GM15510 (cell line): ENCODE measurements at regions not wholly inside any gene's neighbourhood (a gene's known extent, or its start where the extent isn't known, plus 50 kb on each side); places are given as distances from the start of the nearest gene placed in this dataset.

Experiments
- POLR2A ChIP-seq: IDR thresholded peaks from 3 replicates; pipeline ENCODE4 v1.6.1; 2011; ENCODE audit warnings: borderline replicate concordance; ENCODE audit not compliant: insufficient read length; ENCODE audit errors: extremely low read depth

DNA sequence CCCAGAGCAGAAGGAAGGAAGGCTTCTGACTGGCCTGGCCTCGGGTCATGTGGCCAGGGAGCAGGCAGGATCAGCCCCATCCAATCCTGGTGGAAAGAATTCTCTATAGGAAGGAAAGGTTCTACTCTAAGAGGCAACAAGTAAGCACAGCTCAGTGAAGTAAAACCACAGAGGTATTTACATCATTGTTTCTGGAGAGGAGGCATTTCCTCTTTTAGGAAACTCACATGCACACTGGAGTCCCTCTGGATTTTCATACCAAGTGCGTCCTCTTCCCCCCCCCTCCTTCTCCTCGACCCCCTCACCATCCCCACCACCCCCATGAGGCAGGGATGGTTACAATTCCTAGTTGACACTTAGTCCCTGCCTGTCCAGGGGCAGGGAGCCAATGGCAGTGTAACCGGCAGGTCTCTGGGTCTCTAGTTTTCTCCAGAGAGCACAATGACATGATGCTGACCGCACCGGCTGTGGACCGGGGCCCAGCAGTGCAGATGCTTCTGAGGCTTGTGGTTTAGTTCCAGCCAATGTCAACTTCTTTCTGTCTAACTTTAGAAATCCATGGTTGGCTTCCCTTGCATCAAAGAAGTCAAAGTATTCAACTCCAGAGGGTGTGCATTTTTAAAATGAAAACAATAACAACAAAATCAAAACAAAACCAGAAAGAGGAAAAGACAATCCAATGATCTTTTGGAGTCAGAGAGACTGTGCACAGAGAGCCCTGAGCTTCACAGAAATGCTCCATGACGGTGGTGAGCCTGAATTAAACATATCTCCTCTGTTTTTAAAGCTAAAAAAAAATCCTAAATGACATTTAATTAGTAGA, 230.3 kb upstream of the TLE3 start:
- no peak for TF ChIP-seq POLR2A

DNA sequence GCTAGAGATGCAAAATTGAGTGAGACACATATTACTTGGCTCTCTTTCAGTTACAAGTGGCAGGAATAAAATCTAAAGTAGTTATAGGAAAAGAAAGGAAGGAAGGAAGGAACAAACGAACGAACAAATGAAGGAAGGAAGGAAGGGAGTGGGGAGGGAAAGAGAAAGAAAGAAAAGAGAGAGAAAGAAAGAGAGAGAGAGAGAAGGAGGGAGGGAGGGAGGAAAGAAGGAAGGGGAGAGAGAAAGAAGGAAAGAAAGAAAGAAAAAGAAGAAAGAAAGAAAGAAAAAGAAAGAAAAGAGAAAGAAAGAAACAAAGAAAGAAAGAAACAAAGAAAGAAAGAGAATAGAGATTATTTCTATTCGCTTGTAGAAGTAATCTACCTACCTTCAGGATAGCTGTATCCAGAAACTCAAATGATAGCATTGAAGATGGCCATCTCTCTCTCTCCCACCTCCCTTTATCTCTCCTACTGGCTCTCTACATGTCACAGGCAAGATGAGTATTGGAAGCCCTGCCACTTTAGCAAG, 229.7 kb upstream of the TLE3 start:
- TF ChIP-seq POLR2A, result no peak

DNA sequence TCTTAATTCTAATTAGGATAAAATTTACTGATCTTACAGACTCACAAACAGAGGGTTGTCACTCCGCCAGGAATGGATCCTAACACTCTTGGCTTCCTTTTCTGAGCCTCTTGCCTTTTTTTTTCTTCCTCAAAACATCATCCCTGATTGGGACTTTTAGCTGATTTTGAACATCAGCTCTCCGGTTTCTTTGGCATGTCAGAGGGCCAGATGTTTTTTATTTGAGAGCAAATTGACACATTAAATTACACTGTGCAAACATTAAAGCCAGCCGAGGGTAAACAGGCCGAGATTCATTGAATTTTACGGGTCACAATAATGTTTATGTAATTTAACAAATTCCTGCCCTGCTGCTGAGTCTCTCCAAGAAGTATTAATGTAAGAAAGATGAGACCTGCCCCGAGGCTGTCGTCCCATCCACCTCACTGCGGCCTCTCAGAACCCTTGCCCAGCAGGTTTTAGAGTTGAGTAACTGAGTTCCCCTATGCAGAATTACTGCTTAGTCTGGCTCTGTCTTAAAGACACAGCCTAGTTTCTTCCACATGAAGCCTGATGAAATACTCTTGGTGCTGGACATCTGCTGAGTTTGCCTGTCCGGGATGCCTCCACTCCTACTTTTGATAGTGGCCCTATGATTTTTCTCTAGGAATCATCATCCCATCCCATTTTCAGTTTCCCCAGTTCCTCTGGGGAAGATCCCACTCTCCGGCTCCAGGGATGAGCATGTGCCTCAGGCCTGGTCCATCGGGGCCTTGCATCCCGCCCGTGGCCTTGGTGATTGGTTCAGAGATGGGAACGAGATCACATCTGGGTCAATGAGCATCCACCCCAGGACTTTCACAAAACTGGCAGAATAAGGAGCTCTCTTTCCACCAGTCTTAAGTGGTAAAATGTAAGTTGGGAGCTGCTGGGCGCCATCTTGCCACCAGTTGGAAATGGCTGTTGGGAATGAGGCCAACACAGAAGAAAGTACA, 226.6 kb upstream of the TLE3 start:
- TF ChIP-seq POLR2A, result no peak

DNA sequence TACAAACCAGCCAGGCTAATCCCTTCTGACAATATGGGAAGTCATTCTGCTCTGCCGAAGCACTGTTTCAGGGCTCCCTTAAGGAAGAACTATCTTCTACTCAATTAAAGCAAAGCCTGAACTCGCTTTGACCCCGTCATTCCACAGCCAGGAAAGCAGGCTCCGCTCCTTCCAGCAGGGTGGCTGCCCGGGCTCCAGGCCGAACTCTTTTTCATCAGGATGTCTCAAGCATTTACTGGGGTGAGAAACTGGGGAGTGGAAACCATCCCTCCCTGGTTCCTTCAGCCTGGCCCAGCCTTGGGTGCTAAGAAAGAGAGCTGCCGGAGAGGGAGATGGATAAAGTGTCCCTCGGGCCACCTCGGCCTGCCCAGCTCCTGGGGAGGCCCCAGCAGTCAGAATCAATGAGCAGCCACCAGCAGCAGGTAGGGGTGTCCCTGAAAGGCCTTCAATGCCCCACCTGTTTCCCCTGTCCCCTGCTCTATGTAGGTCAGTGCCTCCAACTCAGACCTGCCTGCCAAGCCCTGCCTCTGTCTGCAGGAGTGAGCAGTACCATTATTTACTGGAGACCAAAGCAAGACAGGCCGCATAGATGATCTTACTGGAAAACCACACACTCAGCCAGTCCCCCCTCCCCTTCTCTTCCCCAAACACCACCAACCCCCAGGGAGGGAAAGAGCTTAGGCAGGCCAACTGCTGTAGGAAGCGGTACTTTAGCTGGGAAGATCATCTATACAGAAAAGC, 225.6 kb upstream of the TLE3 start:
- TF ChIP-seq POLR2A, result no peak

DNA sequence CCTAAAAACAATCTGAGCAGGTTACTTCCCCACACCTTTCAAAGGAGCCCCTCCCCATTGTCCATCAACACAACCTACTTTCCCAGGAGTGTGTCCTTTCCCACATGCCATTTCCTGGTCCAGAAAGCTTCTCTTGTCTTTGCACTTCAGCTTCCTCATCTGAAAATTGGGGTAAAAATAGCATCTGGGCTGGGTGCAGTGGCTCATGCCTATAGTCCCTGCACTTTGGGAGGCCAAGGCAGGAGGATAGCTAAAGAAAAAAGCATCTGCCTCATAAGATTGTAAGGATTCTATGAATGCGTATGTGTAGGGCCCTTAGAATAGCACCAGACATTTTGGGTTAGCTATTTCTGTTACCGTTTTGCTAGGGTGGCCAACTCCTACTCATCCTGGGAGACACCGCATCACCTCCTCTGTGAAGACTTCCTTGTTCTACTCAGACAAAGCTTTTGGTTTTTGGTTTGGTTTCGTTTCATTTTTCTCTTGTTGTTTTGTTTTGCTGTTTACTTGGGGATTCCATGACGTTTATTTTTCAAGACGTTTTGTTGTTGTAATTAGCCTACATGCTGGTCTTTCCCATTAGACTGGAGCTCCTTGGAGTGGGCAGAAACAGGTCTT, 224.4 kb upstream of the TLE3 start:
- TF ChIP-seq POLR2A, result no peak

DNA sequence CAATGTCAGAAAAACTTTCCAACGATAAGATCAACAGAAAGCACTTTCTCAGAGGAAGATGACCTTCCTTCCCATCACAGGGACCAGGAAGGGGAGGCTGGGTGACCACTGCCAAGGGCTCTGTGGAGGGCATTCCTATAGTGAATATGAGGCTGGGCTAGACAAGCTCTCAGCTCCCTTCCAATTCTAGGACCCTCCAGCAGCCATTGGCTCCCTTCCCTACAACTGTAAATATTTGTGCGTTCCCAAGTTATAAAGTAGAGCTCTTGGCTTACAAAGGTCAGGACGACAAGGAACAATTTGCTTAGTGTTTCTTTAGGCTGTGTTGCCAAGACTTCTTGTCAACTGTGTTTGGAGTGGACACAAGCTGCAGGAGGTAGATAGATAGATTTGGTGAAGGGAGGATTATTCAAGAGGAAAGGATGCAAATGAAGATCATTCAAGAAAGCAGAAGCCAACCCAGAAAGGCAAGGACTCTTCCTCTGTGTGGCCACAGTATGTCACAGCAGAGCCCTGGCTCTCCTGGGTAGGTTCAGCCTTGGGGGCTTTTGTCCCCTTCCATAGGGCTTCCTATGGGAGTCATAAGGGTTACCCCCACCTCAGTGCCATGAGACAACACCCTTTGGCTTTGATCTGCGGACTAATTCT, 223.6 kb upstream of the TLE3 start:
- TF ChIP-seq POLR2A, result no peak

DNA sequence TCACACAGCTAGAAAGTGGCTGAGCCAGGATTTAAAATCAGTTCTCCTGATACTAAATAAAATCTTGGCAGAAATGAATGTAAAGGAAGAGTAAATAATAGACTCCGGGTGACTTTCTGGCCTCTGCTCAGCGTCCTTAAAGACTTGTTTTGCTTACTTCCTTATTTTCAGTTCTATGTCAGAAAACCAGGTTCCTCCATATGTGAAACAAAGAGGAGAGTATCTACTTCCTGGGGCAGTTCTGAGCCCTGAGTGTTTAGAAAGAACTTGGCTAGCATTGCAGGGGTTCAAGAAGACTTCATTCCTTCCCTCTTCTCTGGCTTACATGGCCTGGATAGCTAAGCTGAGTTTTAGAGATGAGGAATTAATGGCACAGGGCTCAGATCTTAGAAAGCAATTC, 222.8 kb upstream of the TLE3 start:
- no peak for TF ChIP-seq POLR2A

DNA sequence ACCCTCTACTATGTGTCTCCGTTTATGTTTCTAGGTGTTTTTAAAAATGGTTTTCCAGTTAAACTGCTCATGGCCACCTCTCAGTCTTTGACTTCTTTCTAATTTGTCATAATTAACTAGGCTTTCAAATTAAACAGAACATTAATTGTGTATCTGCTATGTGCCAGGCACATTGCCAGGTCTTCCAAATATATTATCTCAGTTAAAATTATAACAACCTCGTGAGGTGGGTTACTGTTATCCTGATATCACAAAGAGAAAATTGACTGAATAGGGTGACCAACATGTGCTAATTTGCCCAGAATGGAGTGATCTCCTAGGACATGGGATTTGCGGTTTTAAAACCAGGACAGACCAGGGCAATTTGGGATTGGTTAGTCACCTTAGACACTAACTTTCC, 222.4 kb upstream of the TLE3 start:
- TF ChIP-seq POLR2A, result no peak

DNA sequence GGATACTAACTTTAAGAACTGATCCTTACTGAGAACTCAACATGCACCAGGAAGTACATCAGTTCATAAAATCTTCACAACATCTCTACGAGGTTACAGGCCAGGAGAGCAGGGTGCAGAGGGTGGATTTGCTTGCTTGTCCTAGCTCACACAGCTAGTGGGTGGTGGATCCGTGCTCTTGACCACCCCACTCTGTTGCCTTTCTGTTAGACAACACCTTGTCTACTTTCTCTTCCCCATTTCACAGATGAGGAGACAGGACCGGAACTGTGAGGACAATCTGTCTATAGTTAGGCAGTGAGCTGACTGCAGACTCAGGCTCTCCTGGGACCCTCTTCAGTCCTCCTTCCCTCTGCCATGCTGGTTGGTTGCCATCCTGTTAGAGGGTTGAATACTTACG, 221.7 kb upstream of the TLE3 start:
- TF ChIP-seq POLR2A, result no peak

DNA sequence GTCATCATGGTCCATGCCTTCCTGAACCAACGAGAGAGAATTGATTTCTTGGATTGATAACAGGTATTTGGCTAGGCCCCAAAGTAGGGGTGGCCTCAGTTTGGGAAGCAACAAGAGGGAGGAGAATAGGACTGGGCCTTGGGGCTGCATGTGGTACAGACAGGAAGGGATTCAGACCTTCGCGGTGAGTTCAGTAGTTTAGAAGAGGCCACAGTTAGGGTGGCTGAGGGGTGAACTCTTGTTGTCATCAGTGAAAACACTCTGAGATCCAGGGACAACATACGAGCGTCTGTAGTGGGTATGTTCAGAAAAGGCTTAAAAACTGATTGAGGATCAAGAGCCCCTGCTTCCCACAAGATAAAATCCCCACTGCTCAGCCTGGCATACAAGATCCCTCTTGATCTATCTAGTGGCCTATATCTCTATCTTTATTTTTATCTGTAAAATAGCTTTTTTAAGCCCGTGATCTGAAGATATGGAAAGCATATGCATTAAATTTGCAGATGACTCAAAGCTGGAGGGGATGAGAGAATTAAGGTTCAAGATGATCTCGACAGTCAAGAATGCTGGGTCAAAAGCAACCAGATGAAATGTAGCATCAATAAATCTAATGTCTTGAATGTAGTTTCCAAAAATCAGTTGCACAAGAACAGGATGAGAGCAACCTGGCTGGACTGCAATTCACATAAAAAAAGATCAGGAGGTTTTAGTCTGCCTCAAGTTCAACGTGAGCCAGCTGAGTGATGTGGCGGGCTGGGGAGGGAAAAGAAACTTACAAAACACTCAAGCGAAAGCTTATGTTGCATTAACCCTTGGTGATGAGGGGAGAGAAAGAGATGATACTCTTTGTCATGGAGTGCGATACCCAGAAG, 221.1 kb upstream of the TLE3 start:
- no peak for TF ChIP-seq POLR2A

DNA sequence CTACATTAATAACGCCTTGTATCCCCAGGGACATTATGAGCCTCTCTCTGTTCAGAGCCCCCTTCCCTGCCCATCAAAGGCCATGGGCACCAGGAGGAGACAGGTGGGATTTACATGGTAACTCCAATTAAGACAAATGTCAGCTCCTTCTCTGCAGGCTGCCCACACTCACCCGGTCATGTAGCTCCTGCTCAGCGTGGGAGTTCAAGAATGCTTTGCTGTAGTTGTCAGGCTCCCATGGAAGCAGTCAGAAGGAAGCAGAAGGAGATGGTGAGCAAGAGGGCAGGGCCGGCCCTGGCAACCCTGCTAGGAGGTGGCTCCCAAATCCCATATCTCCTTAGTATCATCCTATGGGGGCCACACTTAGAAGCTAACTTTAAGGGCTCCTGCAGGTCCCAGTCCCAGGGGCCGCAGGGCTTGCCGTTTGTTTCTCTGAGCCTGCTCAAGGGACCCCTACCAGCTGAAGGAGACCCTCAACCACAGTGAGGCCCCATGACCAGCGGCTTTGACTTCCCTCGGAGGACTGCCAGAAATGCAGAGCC, 218.4 kb upstream of the TLE3 start:
- no peak for TF ChIP-seq POLR2A

DNA sequence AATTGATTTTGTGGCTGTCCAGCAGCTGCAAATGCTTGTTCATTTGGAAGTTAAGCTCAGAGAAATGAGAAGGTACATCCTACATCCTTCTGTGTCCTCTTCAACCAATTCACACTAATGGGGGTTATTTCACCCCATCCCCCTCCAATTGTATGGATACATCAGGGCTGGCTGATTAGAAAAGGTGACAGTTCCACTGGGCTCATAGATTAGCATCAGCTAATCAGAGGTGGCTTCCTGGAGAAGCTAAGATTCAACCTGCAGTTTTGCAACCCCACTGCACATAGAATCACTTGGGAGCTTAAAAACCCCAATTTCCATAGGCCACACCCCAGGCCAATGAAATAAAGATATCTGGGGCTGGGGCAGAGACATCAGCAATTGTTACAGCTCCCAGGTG, 217.7 kb upstream of the TLE3 start:
- TF ChIP-seq POLR2A, result no peak

DNA sequence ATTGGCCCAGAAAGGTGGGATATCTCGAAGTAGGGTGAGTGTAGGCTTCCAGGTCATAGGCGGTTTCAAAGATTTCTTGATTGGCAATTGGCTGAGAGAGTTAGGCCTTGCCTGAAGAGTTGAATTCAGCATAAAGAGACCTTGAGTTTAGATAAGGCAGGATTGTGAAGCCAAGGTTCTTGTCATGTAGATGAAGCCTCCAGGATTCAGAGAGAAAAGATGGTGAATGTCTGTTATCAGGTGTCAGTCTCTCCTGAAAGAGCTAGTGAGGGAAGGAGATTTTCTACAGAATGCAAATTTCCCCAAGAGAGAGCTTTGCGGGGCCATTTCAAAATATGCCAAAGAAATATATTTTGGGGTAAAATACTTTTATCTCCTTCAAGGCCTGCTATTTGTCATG, 217.0 kb upstream of the TLE3 start:
- no peak for TF ChIP-seq POLR2A
